DMS 273 (cell line): ENCODE measurements at regions not wholly inside any gene's neighbourhood (a gene's known extent, or its start where the extent isn't known, plus 50 kb on each side); places are given as distances from the start of the nearest gene placed in this dataset.
A peak's percentile ranks its signal among the peaks of the same experiment; 100 is the strongest.
"Not testable (repeated sequence)": the region's sequence is repeated elsewhere in the genome, so short reads cannot be mapped to it uniquely, and the experiment has no call there.

Experiments
- DNase-seq: peaks from one replicate; lab custom pipeline; 2025; ENCODE audit not compliant: unreplicated experiment; lab: John Stamatoyannopoulos, UW

GRCh38 chr5:112533362-112533761 lies 114.3 kb upstream of the EPB41L4A start:
- no peak for DNase-seq

- no peak for DNase-seq
Measured at GRCh38 chr5:112534067-112534583, 115.0 kb upstream of the EPB41L4A start.

- DNase-seq: no peak
Measured at GRCh38 chr5:112534611-112535255, 115.7 kb upstream of the EPB41L4A start.

- no peak for DNase-seq
Measured at GRCh38 chr5:112535356-112535755, 116.3 kb upstream of the EPB41L4A start.

- not testable (repeated sequence) for DNase-seq
Measured at GRCh38 chr5:112544558-112544957, 125.5 kb upstream of the EPB41L4A start.

- peak; percentile 26 for DNase-seq
Measured at GRCh38 chr5:112546946-112547592, 128.0 kb upstream of the EPB41L4A start.

- peak; percentile 47 for DNase-seq
Measured at GRCh38 chr5:112548246-112548881, 129.3 kb upstream of the EPB41L4A start.

GRCh38 chr5:112549127-112549526 lies 130.1 kb upstream of the EPB41L4A start:
- DNase-seq: no peak

GRCh38 chr5:112549605-112550166 lies 130.6 kb upstream of the EPB41L4A start:
- no peak for DNase-seq

- DNase-seq: peak; percentile 80
Measured at GRCh38 chr5:112551419-112552032, 132.4 kb upstream of the EPB41L4A start.

GRCh38 chr5:112552216-112552615 lies 133.1 kb upstream of the EPB41L4A start:
- DNase-seq: no peak

- DNase-seq: no peak
Measured at GRCh38 chr5:112552791-112553190, 133.7 kb upstream of the EPB41L4A start.

GRCh38 chr5:112554101-112554977 lies 135.3 kb upstream of the EPB41L4A start:
- no peak for DNase-seq

- no peak for DNase-seq
Measured at GRCh38 chr5:112555197-112555596, 136.1 kb upstream of the EPB41L4A start.

GRCh38 chr5:112555691-112556090 lies 136.6 kb upstream of the EPB41L4A start:
- no peak for DNase-seq

- DNase-seq: not testable (repeated sequence)
Measured at GRCh38 chr5:112559501-112559900, 140.4 kb upstream of the EPB41L4A start.

GRCh38 chr5:112560371-112560770 lies 141.3 kb upstream of the EPB41L4A start:
- no peak for DNase-seq

- peak; percentile 8 for DNase-seq
Measured at GRCh38 chr5:112563169-112563826, 144.2 kb upstream of the EPB41L4A start.

- no peak for DNase-seq
Measured at GRCh38 chr5:112566251-112566650, 147.2 kb upstream of the EPB41L4A start.

- DNase-seq: no peak
Measured at GRCh38 chr5:112569596-112569995, 150.5 kb upstream of the EPB41L4A start.
